HEK293T (cell line): ENCODE measurements at regions not wholly inside any gene's neighbourhood (a gene's known extent, or its start where the extent isn't known, plus 50 kb on each side); places are given as distances from the start of the nearest gene placed in this dataset.

Experiments used
- CTCF ChIA-PET: fragments of 350-600 bp; formaldehyde crosslinking; extraction: SDS; loops from one replicate; lab custom pipeline; 2021; ENCODE audit warnings: antibody characterized with exemption, inconsistent platforms; lab: Yijun Ruan, JAX
- POLR2A ChIA-PET: fragments of 350-600 bp; formaldehyde crosslinking; extraction: SDS; loops from one replicate; lab custom pipeline; 2020; ENCODE audit warnings: antibody characterized with exemption, inconsistent platforms; lab: Yijun Ruan, JAX
- DNase-seq: peaks from one replicate; pipeline ENCODE4 v3.0.0; 2012; ENCODE audit warnings: mixed read lengths; ENCODE audit errors: extremely low spot score
- ARNT ChIP-seq: fragments of 450-650 bp; IDR thresholded peaks from 2 replicates; pipeline ENCODE4 v1.6.1; 2017; ENCODE audit warnings: mild to moderate bottlenecking
- BHLHE40 ChIP-seq: fragments of 450-650 bp; IDR thresholded peaks from 2 replicates; pipeline ENCODE4 v1.6.1; 2016; ENCODE audit warnings: mild to moderate bottlenecking, moderate library complexity, borderline replicate concordance
- CTBP1 ChIP-seq: fragments of 450-650 bp; IDR thresholded peaks from 2 replicates; pipeline ENCODE4 v1.6.1; 2016; ENCODE audit warnings: borderline replicate concordance
- ELF4 ChIP-seq: fragments of 450-650 bp; IDR thresholded peaks from 2 replicates; pipeline ENCODE4 v1.6.1; 2017; ENCODE audit warnings: antibody characterized with exemption
- FOXA1 ChIP-seq: fragments of 450-650 bp; IDR thresholded peaks from 2 replicates; pipeline ENCODE4 v1.6.1; 2016; ENCODE audit warnings: mild to moderate bottlenecking
- FOXK2 ChIP-seq: fragments of 450-650 bp; IDR thresholded peaks from 2 replicates; pipeline ENCODE4 v1.6.1; 2016; ENCODE audit warnings: mild to moderate bottlenecking
- FOXM1 ChIP-seq: fragments of 450-650 bp; IDR thresholded peaks from 2 replicates; pipeline ENCODE4 v1.6.1; 2017; ENCODE audit warnings: mild to moderate bottlenecking, borderline replicate concordance
- HDGF ChIP-seq: fragments of 450-650 bp; IDR thresholded peaks from 2 replicates; pipeline ENCODE4 v1.6.1; 2017; ENCODE audit warnings: antibody characterized with exemption, borderline replicate concordance
- L3MBTL2 ChIP-seq: fragments of 450-650 bp; conservative IDR thresholded peaks from 2 replicates; pipeline ENCODE4 v1.6.1; 2016; ENCODE audit warnings: mild to moderate bottlenecking
- LEF1 ChIP-seq: fragments of 450-650 bp; IDR thresholded peaks from 2 replicates; pipeline ENCODE4 v1.6.1; 2017; ENCODE audit warnings: mild to moderate bottlenecking, borderline replicate concordance
- NFRKB ChIP-seq: fragments of 450-650 bp; IDR thresholded peaks from 2 replicates; pipeline ENCODE4 v1.6.1; 2016; ENCODE audit warnings: mild to moderate bottlenecking, moderate library complexity
- PKNOX1 ChIP-seq: fragments of 450-650 bp; IDR thresholded peaks from 2 replicates; pipeline ENCODE4 v1.6.1; 2016
- SP1 ChIP-seq: fragments of 450-650 bp; IDR thresholded peaks from 2 replicates; pipeline ENCODE4 v1.6.1; 2017
- SUZ12 ChIP-seq: fragments of 450-650 bp; IDR thresholded peaks from 2 replicates; pipeline ENCODE4 v1.6.1; 2016; ENCODE audit warnings: mild to moderate bottlenecking
- TARDBP ChIP-seq: fragments of 450-650 bp; IDR thresholded peaks from 2 replicates; pipeline ENCODE4 v1.6.1; 2016
- ZNF384 ChIP-seq: fragments of 450-650 bp; IDR thresholded peaks from 2 replicates; pipeline ENCODE4 v1.6.1; 2016

- CTCF ChIA-PET: no interaction called here
- POLR2A ChIA-PET: no interaction called here
- TF ChIP-seq FOXA1: no peak
- no peak for TF ChIP-seq BHLHE40
- DNase-seq: no peak
Observed at GRCh38 chr18:65380571-65380970, 370.2 kb upstream of the CDH7 start.

- CTCF ChIA-PET: no interaction called here
- no peak for DNase-seq
- no peak for TF ChIP-seq LEF1
- no peak for TF ChIP-seq FOXM1
- TF ChIP-seq ZNF384: no peak
- no peak for TF ChIP-seq SP1
- TF ChIP-seq ARNT: no peak
- no peak for TF ChIP-seq ELF4
- no peak for TF ChIP-seq PKNOX1
- no peak for TF ChIP-seq FOXA1
- TF ChIP-seq NFRKB: no peak
- TF ChIP-seq TARDBP: no peak
- TF ChIP-seq HDGF: no peak
- no peak for TF ChIP-seq BHLHE40
- no peak for TF ChIP-seq CTBP1
- no peak for TF ChIP-seq L3MBTL2
- no peak for TF ChIP-seq SUZ12
- no peak for TF ChIP-seq FOXK2
- POLR2A ChIA-PET: no interaction called here
Observed at GRCh38 chr18:65372904-65373303, 377.9 kb upstream of the CDH7 start.

- POLR2A ChIA-PET: no interaction called here
Observed at GRCh38 chr18:65365245-65365980, 385.4 kb upstream of the CDH7 start.

GRCh38 chr18:65363911-65364632 is 386.7 kb upstream of the CDH7 start:
- CTCF ChIA-PET: no interaction called here
- POLR2A ChIA-PET: no interaction called here
- no peak for DNase-seq
- no peak for TF ChIP-seq SP1

More at GRCh38 chr18:65365245-65365980, 385.4 kb upstream of the CDH7 start:
- no peak for DNase-seq
- TF ChIP-seq ZNF384 (no peak), SP1 (no peak), FOXA1 (no peak), L3MBTL2 (no peak), FOXM1 (no peak), SUZ12 (no peak), PKNOX1 (no peak), LEF1 (no peak), CTBP1 (no peak)
- CTCF ChIA-PET: no interaction called here

GRCh38 chr18:65363011-65363410 is 387.8 kb upstream of the CDH7 start:
- POLR2A ChIA-PET: no interaction called here

GRCh38 chr18:65359479-65359878 is 391.3 kb upstream of the CDH7 start:
- CTCF ChIA-PET: no interaction called here
- POLR2A ChIA-PET: no interaction called here
- no peak for DNase-seq

More at GRCh38 chr18:65363011-65363410, 387.8 kb upstream of the CDH7 start:
- TF ChIP-seq HDGF (no peak), FOXA1 (no peak), ARNT (no peak)
- CTCF ChIA-PET: no interaction called here
- no peak for DNase-seq

GRCh38 chr18:65358306-65358705 is 392.5 kb upstream of the CDH7 start:
- no peak for DNase-seq
- ChIA-PET POLR2A (no interaction called here), CTCF (no interaction called here)
- TF ChIP-seq ARNT (no peak), HDGF (no peak), L3MBTL2 (no peak)

More at GRCh38 chr18:65359479-65359878, 391.3 kb upstream of the CDH7 start:
- TF ChIP-seq PKNOX1 (no peak), FOXK2 (no peak), FOXM1 (no peak)
